Medulla oblongata (tissue), 1 donor: ENCODE measurements at regions not wholly inside any gene's neighbourhood (a gene's known extent, or its start where the extent isn't known, plus 50 kb on each side); places are given as distances from the start of the nearest gene placed in this dataset.
"Not testable (repeated sequence)": the region's sequence is repeated elsewhere in the genome, so short reads cannot be mapped to it uniquely, and the experiment has no call there.

Experiments
- DNase-seq: peaks from one replicate; pipeline ENCODE4 v3.0.0-alpha.2; 2015; ENCODE audit errors: extremely low spot score

DNA sequence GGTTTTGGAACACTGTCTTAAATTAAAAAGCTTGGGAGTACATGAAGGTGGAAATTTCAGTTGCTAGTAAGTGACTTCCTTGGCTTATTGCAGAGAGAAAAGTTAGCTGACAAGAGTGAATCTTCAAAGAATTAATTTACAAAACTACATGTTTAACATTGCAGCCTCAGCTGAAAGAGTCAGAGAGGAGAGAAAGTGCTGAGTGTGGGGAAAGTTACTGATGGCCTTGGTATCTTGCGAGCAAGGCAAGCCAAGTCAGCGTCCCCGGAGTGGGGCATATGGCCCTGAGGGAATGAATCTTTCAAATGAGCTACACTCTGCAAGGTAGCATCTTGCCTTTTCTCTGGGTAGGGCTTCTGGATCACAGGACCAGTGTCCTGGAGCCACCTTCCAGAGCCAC, 131.3 kb downstream of the LPIN1 start:
- DNase-seq: no peak

DNA sequence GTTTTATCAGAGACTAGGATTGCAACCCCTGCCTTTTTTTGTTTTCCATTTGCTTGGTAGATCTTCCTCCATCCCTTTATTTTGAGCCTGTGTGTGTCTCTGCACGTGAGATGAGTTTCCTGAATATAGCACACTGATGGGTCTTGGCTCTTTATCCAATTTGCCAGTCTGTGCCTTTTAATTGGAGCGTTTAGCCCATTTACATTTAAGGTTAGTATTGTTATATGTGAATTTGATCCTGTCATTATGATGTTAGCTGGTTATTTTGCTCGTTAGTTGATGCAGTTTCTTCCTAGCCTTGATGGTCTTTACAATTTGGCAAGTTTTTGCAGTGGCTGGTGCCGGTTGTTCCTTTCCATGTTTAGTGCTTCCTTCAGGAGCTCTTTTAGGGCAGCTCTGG, 138.8 kb downstream of the LPIN1 start:
- not testable (repeated sequence) for DNase-seq

DNA sequence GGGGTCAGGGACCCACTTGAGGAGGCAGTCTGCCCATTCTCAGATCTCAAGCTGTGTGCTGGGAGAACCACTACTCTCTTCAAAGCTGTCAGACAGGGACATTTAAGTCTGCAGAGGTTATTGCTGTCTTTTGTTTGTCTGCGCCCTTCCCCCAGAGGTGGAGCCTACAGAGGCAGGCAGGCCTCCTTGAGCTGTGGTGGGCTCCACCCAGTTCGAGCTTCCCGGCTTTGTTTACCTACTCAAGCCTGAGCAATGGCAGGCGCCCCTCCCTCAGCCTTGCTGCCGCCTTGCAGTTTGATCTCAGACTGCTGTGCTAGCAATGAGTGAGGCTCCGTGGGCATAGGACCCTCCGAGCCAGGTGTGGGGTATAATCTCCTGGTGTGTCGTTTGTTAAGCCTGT, 140.5 kb downstream of the LPIN1 start:
- not testable (repeated sequence) for DNase-seq

DNA sequence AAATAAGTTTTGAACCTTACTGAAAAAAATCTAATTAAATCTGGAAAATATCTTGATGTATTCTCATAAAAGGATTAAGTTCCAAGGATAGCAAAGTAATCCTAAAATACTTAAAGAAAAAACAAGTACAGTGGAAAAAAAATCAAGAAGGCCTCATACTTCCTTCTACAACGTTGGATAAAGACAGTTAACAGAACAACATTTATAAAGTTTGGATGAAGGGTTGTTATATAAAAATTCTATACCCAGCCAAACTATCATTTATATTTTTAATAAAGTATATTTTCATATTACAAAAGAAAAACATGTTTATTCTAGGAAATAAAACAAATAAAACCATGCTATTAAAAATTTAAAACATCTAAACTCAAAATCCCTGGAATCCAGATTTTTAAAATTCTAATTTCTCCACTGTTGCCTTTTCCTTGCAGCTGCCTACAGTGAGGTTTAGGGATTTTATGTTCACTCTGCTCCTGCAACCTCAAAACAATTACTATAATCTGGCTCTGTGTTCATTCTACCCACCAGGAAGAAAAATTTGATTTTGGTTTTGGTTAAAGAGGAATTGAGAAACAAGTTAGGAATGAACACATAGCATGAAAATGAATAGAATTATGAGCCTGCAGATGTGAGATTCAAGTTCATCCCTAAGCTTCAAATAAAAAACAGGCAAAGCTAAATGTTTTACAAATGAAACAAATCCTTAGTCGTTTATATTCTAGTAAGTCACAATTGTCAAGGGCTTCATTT, 142.8 kb downstream of the LPIN1 start:
- DNase-seq: no peak

DNA sequence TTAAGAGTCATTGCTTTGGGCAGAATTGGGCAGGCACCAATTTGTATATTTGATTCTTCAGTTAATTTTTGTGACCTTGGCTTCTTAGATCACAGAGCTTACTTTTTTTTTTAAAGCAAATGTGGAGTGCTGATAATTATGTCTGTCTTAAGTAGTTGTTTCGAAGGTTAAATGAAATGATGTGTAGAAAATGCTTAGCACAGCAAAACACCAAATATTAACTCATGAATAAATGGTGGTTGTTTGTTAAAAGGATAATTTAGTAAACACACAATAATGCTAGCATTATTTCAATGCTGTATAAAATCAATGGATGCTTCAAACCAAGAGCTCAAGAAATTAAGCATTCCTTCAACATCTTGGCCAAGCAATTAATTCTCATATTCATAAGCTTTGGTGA, 143.4 kb downstream of the LPIN1 start:
- DNase-seq: no peak

DNA sequence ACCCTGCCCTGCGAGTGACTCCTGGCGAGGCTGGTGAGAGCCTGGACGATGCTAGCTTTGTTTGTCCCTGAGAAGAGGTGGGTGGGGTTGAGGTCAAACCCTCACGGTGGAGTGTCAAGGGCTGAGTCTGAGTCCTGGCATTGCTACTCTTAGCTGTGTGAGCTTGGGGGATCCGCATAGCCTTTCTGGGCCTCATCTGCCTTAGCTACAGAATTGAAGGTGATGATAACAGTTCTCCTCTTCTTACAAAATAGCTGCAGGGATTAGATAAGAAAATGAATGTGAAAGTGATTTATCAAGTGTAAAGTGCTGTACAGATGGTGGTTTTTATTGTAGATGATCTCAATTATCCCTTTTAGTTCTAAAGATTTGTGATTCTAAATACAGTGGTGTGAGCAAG, 144.6 kb downstream of the LPIN1 start:
- no peak for DNase-seq

DNA sequence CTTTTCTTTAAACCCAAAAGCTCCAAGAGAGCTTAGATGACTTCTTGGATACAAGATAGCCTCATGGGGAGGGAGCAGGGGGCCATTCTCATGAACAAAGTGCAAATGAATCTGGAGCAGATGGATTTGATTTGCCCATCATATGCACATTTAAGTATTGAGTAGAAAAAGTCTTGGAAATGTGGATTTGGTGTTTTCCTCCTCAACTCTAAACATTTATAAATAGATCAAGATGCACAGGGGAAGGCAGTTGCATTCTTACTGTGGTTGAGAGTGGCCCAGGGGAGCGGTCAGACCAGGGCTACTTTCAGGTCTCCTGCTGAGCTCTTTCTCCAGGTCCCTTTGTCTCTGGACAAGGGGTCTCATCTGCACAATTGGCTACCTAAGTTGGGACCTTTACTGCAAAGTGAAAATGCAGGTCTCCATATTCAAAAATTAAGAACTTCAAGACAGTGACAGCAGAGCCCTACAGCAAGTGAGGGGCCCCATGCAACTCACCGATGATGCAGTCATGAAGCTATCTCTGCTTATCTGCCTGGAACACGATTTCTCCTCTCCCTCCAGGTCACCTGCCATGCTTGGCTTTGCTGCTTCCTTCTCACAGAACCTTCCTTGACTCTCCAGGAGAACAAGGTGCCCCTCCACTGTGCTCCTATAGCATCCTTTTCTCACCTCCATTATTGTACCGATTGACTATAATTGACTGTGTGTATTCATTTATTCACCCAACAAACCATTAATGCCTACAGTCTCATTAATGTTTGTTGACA, 145.4 kb downstream of the LPIN1 start:
- no peak for DNase-seq

DNA sequence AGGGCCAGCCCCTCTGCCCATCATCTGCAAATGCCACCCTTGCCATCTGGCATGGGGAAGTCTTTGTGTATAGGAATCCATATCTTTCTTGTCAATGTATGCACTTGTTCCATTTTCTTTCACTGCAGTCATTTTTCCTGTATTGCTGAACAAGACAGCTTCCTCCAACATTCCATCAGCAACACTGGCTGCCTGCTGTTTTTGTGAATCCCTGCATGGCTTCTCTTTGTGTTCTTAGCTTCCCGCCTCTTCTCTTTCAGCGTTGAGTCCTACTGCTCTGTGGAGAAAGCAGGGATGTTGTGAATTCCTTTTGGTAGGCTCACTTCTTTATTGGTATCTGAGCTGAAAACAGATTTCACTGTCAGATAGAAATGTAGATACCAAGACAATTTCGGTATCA, 150.0 kb downstream of the LPIN1 start:
- DNase-seq: no peak

DNA sequence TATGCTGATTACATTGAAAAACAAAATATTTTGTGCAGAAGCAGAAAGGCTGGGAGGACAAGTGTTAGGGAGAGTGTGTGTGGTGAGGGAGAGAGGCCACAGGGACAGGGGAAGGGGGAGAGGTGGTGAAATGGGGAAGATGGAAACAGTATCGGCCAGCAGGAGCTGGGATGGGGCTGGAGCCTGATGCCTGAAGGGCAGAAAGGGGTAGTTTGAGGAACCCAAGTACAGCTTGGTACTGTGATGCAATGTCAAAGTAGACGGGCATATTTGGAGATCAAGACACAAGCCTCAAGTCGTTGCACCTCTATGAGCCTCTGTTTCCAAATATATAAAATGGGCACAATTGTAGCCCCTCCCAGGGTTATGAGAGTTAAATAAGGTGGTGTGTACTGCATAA, 152.1 kb downstream of the LPIN1 start:
- DNase-seq: no peak

DNA sequence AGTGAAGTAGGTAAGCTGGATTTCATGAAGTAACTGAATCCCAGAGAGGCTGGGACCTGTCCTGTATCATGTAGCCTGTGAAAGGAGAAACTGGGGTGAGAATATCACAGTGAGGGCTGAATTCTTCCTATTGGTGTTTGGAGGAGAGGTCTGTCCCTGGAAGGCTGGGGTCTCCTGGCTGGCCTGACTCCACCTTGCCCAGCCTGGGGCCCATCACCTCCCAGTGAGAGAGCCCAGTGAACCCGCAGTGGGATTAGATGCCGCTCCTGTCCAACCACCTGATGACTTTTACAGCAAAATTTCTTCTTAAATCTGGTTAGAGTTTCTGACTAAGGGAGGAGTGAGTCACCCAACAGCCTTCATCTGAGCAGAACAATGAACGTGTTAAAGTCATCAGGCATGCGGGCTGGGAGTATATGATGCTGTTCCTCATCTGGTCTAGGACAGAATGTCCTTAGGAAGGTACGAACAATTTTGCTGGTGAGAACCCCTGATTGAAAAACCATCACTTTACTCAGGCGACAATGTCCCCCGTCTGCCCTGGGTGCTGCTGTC, 152.9 kb downstream of the LPIN1 start:
- DNase-seq: no peak

DNA sequence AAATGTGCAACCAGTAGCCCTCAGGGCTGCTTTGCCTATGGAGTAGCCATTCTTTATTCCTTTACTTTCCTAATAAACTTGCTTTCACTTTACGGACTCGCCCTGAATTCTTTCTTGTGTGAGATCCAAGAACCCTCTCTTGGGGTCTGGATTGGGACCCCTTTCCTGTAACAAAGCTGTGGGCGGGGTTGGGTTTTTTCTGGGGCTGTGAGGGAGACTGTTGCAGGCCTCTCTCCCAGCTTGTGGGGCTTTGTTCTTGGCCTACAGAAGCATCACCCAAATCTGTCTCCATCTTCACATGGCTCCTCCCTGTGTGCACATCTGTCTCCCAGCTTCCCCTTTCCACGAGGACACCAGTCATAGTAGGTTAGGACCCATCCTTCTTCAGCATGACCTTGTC, 154.5 kb downstream of the LPIN1 start:
- DNase-seq: not testable (repeated sequence)

DNA sequence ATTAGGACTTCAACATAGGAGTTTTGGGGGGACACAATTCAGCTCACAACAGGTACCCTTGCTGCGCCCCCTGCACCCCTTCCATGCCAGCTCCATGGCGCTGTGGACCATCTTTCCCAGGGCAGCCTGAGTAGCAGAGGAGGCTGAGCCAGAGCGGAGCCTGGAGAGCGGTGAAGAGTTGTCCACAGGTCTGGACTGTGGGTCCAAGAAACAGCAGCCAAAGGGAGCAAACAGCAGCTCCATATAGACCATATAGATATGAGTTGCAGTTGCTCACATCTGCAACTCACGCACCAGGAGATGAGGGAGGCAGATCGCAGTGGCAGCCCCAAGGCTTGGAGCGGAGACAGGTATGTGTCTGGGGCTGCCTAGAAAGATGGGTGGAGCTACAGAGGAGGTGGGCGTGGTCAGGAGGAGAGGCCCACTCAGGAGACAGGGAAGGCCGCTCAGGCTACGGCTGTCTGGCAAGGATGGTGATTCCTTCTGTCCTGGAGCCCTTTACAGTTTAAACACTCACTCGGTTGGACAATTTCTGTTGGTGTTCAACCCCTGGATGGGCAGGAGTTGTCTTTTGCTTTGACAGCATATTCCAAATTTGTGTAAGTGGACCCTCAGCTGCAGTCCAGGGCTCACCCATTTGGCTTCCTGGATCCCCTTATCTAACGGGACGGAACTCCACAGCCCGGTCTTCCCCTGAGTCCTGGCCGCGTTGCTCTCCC, 155.1 kb downstream of the LPIN1 start:
- DNase-seq: no peak

DNA sequence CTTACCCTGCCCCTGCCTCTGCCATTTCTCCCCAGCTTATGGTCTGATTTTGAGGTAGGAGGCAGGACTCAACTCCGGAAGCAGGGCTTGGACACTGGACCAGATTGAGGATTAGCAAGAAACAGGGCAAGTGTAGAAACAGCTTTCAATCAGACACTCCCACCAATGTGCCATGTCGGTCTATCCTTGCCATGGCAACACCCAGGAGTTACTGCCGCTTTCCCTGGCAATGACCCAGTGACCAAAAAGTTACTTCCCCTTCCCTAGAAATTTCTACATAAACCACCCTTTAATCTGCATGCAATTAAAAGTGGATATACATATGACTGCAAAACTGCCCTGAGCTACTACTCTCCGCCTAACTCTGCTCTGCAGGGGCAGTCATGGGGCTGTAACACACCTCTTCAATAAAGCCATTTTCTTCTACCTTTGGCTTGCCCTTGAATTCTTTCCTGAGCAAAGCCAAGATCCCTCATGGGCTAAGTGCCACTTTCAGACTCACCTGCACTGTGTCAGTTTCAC, 156.7 kb downstream of the LPIN1 start:
- DNase-seq: no peak

DNA sequence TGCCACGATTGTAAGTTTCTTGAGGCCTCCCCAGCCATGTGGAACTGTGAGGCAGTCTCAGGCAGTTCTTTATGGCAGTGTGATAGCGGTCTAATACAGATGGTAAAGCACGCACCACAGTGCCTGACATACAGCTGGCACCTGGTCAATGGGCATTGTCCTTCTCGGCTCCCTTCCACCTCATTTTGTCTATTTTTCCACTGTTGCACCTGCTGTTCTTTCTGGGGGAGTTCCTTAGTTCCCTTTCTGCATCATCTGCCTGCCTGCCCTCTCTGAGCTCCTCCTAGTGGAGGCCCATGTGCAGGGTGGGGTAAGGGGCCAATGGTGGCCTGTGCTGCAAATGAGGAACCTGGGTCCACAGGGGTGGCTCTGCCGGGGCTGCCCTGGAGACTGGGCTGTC, 157.6 kb downstream of the LPIN1 start:
- DNase-seq: no peak

DNA sequence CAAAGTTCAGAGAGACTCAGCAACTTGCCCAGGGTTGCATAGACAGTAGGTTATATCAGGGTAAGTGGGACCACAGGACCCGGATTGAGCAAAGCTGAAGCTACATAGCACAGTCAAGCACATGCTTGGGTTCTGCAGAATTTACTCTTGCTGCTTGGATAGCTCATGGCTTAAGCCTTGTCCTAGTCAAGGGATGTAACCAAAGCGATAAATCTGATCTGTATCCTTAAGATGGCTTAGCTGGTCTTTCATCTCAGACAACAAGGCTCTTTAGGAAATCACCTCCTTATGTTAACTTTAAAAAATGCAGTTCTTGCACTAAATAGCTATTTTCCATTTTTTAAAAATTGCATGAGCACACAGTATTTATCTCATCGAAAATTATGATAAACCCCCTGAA, 158.5 kb downstream of the LPIN1 start:
- no peak for DNase-seq

DNA sequence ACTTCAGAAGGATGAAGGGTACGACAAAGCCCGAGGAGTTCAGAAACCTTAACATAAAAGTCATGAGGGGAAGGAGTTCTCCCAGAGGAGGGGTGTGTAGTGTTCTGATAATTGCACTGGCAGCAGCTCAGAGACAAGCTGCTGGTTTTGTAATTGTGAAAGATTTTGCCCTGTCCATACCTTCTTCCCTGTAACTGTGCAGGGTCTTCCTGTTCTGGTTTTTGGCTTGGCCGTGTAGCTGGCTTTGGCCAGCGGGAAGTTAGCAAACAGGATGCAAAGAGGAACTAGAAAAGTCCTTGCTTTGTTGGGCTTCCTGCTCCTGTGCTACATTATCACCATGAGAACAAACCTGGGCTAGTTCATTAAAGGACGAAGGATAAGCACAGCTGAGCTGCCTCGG, 160.8 kb downstream of the LPIN1 start:
- peak; percentile 9 for DNase-seq

DNA sequence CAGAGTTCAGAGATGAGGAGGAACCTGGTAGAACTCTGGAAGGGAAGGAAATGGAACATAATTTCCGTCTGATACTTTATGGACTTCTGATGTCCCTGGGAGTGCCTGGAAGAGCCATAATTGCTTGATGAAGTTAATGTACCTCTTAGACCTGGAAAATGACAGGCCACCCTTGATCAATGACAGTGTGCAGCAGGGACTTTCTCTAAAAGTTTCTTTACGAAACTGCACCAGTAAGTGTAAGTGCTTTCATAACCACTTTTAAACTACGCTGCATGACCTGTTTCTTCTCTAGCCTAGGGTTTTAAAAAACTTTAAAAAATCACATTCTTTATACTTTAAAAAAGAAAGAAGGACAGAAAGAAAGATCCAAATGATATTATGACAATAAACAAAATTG, 164.5 kb downstream of the LPIN1 start:
- DNase-seq: no peak

DNA sequence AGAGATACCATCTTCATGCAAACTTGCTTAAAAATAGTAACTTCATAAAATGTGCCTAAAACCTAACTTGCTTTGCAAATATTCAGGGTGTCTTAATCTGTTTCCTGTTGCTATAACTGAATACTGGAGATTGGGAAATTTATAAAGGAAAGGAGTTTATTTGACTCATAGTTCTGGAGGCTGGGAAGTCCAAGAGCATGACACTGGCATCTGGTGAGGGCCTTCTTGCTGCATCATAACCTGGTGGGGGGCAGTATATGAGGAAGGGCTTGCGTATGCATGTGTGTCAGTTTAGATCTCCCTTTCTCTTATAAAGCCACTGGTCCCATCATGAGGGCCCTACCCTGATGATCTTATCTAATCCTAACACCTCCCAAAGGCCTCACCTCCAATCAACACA, 166.5 kb downstream of the LPIN1 start:
- DNase-seq: no peak

DNA sequence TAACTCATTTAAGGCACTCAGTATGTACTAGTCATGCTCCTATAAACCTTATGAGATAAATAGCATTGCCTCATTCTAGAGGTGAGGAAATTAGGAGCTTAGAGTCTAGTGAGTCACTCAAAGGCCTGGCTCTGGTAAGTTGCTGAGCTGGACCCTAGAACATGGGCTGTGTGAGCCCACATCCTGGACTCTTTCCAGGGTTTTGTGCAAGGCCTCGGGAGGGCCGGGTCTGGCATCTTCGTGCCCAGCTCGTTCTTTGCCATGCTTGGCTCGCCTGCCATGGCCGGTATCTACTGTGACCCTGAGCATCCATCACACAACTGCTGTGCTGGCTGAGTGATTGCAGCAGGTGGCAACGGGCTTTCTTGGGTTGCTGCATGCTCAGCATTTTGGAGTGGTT, 168.0 kb downstream of the LPIN1 start:
- DNase-seq: no peak

DNA sequence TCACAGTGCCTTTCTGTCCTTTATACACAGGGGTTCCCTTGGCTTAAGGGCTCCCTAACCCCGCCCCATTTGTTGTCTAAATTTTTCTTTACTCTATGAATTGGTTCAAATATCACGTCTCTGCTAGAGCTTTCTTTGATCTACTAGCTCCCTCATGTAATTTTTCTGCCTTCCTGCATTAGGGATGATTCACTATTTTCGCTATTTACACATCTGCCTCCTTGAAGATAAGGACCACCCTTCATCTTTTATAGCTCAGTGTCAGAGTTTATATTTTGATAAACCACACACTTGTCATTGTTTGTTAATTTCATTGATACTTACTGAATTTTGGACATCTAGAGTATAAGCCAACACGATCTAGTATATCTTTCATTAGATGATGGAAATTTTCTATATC, 169.2 kb downstream of the LPIN1 start:
- DNase-seq: no peak

DNA sequence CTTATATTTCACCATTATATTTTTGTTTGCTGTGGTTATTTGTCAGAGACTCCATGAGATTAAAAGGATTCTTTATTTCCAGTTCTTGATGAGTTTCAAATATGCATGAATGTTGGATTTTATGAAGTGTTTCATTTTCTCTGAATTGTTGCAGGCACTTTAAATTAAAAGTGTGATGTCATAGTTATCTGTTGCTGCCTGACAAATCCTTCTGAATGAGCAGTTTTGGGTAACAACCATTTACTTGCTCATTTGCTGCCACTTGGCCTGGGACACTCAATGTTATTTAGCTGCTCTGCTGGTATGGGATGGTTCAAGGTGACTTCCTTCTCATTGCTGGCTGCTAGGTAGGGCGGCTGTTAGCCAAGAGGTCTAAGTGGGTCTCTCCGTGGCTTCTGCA, 173.5 kb downstream of the LPIN1 start:
- no peak for DNase-seq

DNA sequence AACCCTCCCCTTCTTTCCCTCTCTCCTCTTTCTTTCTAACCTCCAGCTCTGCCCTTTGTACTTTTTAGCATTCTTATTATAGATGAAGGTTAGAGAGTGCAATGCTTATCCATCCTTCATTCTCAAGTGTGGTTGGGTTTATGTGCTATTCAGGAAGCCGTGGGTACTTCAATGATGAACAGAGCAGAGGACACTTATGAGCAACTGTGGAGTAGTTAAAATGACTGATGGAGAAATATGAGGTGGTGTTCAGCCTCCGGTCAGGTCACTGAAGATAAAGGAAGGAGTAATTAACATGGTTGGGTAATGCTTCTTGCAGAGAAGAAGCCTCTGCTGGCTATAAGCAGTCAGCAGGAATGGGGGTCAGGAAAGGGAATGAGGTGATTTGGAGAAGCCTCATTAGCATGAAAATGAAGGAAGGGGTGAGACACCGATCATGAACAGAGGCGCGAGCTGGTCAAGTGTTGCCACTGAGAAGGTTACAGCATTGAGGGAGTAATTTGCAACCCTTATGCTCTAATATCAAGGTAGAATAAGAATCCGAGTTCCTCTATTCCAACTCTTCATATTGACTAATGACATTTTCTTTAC, 174.7 kb downstream of the LPIN1 start:
- no peak for DNase-seq
